Peyer's patch (tissue), 4 donors: ENCODE measurements at regions not wholly inside any gene's neighbourhood (a gene's known extent, or its start where the extent isn't known, plus 50 kb on each side); places are given as distances from the start of the nearest gene placed in this dataset.

Experiments used
- DNase-seq, 3 donors: peaks; one replicate each; pipeline ENCODE4 v3.0.0-alpha.2; 2017 to 2019
- H3K27ac ChIP-seq, 4 donors: fragments of 200-600 bp; sonication (generic); one replicate each; pipeline ENCODE4 v1.5.1; 2016 to 2019
- H3K27me3 ChIP-seq, 2 donors: fragments of 200-600 bp; sonication (generic); one replicate each; pipeline ENCODE4 v1.5.1; 2019
- H3K36me3 ChIP-seq, 3 donors: fragments of 200-600 bp; sonication (generic); one replicate each; pipeline ENCODE4 v1.5.1; 2016 to 2019
- H3K4me1 ChIP-seq, 4 donors: fragments of 200-600 bp; sonication (generic); one replicate each; pipeline ENCODE4 v1.5.1; 2016 to 2019
- H3K4me3 ChIP-seq, 4 donors: fragments of 200-600 bp; sonication (generic); 1 replicate in 3 of 4; 2 replicates in 1 of 4; pipeline ENCODE4 v1.5.1; 2016 to 2019; ENCODE audit warnings: mild to moderate bottlenecking in 1 of 4
- H3K9me3 ChIP-seq, 4 donors: fragments of 200-600 bp; sonication (generic); one replicate each; pipeline ENCODE4 v1.5.1; 2016 to 2019; ENCODE audit warnings: mild to moderate bottlenecking in 1 of 4
- CTCF ChIP-seq, 6 experiments: fragments of 450-650 bp in 4 of 6; fragments of 200-600 bp in 2 of 6; sonication (generic) in 1 of 6; IDR thresholded peaks; one replicate each; pipeline ENCODE4 v1.5.1; 2017 to 2019; ENCODE audit warnings: antibody characterized with exemption in 6 of 6, mild to moderate bottlenecking in 3 of 6, moderate library complexity in 1 of 6
- POLR2A ChIP-seq, 2 donors: fragments of 450-650 bp; IDR thresholded peaks; one replicate each; pipeline ENCODE4 v1.5.1; 2017; ENCODE audit warnings: antibody characterized with exemption in 2 of 2, mild to moderate bottlenecking in 2 of 2, moderate library complexity in 2 of 2

GRCh38 chr10:121403527-121403926 is 194.7 kb downstream of the FGFR2 start:
- Histone ChIP-seq H3K27me3 (no peaks in the 10 kb centered on the region), H3K9me3 (no peaks in the 10 kb centered on the region), H3K36me3 (no peaks in the 10 kb centered on the region), H3K27ac (no peak overlapping the region), H3K4me1 (no peaks in the 10 kb centered on the region), H3K4me3 (no peak overlapping the region)
- TF ChIP-seq POLR2A (IDR thresholded peaks at IDR 0.05) (no peak), CTCF (IDR thresholded peaks at IDR 0.05) (no peak)
- no peak for DNase-seq

- H3K4me3 ChIP-seq: no peak overlapping the region
- no peak overlapping the region for H3K27ac ChIP-seq
- H3K27me3 ChIP-seq: no peaks in the 10 kb centered on the region
- TF ChIP-seq POLR2A (IDR thresholded peaks at IDR 0.05) (no peak), CTCF (IDR thresholded peaks at IDR 0.05) (no peak)
- no peaks in the 10 kb centered on the region for H3K4me1 ChIP-seq
- H3K9me3 ChIP-seq: no peaks in the 10 kb centered on the region
- no peaks in the 10 kb centered on the region for H3K36me3 ChIP-seq
- no peak for DNase-seq
These were observed 193.6 kb downstream of the FGFR2 start for GRCh38 chr10:121404611-121405010.

DNA sequence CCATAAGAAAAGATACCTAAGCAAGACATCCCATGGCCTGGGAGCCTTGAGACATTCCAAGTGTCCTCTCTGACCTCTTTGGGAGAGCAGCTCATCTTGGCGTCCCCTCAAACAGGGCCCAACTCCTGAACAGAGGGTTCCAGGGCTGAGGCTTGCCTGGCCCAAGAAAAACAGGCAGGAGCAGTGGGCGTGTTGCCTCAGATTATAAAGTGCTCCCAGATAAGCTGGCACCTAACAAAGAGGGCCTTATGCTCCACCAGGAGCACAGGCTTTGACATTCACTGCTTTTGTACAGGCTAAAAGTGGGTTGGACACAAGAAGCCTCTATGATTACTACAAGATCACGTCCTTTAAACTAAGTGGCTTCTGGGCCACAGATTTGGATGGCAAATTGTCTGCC is 193.1 kb downstream of the FGFR2 start:
- Histone ChIP-seq H3K27me3 (no peaks in the 10 kb centered on the region), H3K4me3 (no peak overlapping the region), H3K9me3 (no peaks in the 10 kb centered on the region), H3K36me3 (no peaks in the 10 kb centered on the region), H3K4me1 (no peaks in the 10 kb centered on the region), H3K27ac (no peak overlapping the region)
- no peak for DNase-seq
- TF ChIP-seq POLR2A (IDR thresholded peaks at IDR 0.05): no peak
- TF ChIP-seq CTCF (IDR thresholded peaks at IDR 0.05): no peak

GRCh38 chr10:121405549-121405948 is 192.7 kb downstream of the FGFR2 start:
- no peak for TF ChIP-seq POLR2A (IDR thresholded peaks at IDR 0.05)
- TF ChIP-seq CTCF (IDR thresholded peaks at IDR 0.05): no peak
- Histone ChIP-seq H3K27me3 (no peaks in the 10 kb centered on the region), H3K27ac (no peak overlapping the region), H3K4me1 (no peaks in the 10 kb centered on the region), H3K4me3 (no peak overlapping the region), H3K36me3 (no peaks in the 10 kb centered on the region), H3K9me3 (no peaks in the 10 kb centered on the region)
- no peak for DNase-seq

DNA sequence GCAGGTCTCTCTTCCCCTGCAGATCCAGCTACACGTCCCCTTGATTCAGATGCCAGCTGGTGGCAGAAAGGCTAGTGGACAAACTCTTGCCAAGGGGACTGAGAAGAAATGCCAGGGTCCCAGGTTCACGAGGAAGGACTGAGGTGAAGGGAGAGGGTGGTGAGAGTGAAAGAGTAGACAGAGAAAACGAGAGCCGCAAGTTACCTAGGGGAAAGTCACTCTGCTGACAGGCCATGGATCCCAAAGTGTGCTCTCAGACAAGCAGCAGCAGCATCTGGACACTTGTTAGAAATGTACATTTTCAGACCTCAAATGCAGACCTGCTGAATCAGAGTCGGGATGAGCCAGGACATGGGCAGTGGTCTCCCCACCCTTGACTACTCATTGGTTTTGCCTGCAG is 192.3 kb downstream of the FGFR2 start:
- Histone ChIP-seq H3K9me3 (no peaks in the 10 kb centered on the region), H3K27me3 (no peaks in the 10 kb centered on the region), H3K4me3 (no peak overlapping the region), H3K36me3 (no peaks in the 10 kb centered on the region), H3K27ac (no peak overlapping the region), H3K4me1 (no peaks in the 10 kb centered on the region)
- DNase-seq: no peak
- no peak for TF ChIP-seq POLR2A (IDR thresholded peaks at IDR 0.05)
- no peak for TF ChIP-seq CTCF (IDR thresholded peaks at IDR 0.05)

GRCh38 chr10:121406823-121407545 is 191.3 kb downstream of the FGFR2 start:
- DNase-seq: no peak

More at GRCh38 chr10:121406823-121407545, 191.3 kb downstream of the FGFR2 start:
- no peak overlapping the region for H3K27ac ChIP-seq
- TF ChIP-seq CTCF (IDR thresholded peaks at IDR 0.05) (no peak), POLR2A (IDR thresholded peaks at IDR 0.05) (no peak)
- no peaks in the 10 kb centered on the region for H3K9me3 ChIP-seq
- no peaks in the 10 kb centered on the region for H3K36me3 ChIP-seq
- no peaks in the 10 kb centered on the region for H3K4me1 ChIP-seq
- H3K4me3 ChIP-seq: no peak overlapping the region
- no peaks in the 10 kb centered on the region for H3K27me3 ChIP-seq
